DND-41 (cell line): ENCODE measurements at regions not wholly inside any gene's neighbourhood (a gene's known extent, or its start where the extent isn't known, plus 50 kb on each side); places are given as distances from the start of the nearest gene placed in this dataset.

Experiments used
- ATAC-seq: fragments of 200-7000 bp; cut with Tn5 transposase; 3 replicates; pipeline ENCODE4 v1.9.1; 2021; ENCODE audit warnings: low read depth; ENCODE audit not compliant: insufficient read depth
- DNase-seq: peaks from one replicate; pipeline ENCODE4 v3.0.0-alpha.2; 2020
- H2AFZ ChIP-seq: 2 replicates; pipeline ENCODE4 v1.6.0; 2012; ENCODE audit warnings: low read depth, low read length
- H3K27ac ChIP-seq: 2 replicates; pipeline ENCODE4 v1.5.1; 2012; ENCODE audit warnings: low read length, inconsistent platforms
- H3K27me3 ChIP-seq: fragments of 200-600 bp; sonication (generic); 2 replicates; pipeline ENCODE4 v1.6.0; 2012; ENCODE audit warnings: low read length, mild to moderate bottlenecking, inconsistent platforms; ENCODE audit not compliant: insufficient read depth, poor library complexity
- H3K36me3 ChIP-seq: 2 replicates; pipeline ENCODE4 v1.5.1; 2012; ENCODE audit warnings: low read length, inconsistent platforms; ENCODE audit not compliant: insufficient read depth
- H3K4me1 ChIP-seq: 2 replicates; pipeline ENCODE4 v1.5.1; 2012; ENCODE audit warnings: mild to moderate bottlenecking, low read length; ENCODE audit not compliant: insufficient read depth
- H3K4me2 ChIP-seq: 2 replicates; pipeline ENCODE4 v1.6.0; 2012; ENCODE audit warnings: mild to moderate bottlenecking, moderate library complexity, low read length, inconsistent platforms; ENCODE audit not compliant: insufficient read depth
- H3K4me3 ChIP-seq, 2 experiments: fragments of 200-600 bp in 1 of 2; shearing (Covaris generic) in 1 of 2; 2 replicates each; pipeline ENCODE4 v1.5.1; 2012 to 2016; ENCODE audit warnings: inconsistent platforms in 2 of 2, low read length in 2 of 2, mild to moderate bottlenecking in 2 of 2, low read depth in 1 of 2, moderate library complexity in 1 of 2
- H3K79me2 ChIP-seq: 2 replicates; pipeline ENCODE4 v1.6.0; 2012; ENCODE audit warnings: low read length, inconsistent platforms; ENCODE audit not compliant: insufficient read depth
- H3K9ac ChIP-seq: 2 replicates; pipeline ENCODE4 v1.6.0; 2012; ENCODE audit warnings: low read depth, mild to moderate bottlenecking, inconsistent platforms, low read length, moderate library complexity
- H3K9me3 ChIP-seq: 2 replicates; pipeline ENCODE4 v1.5.1; 2012; ENCODE audit warnings: low read length, moderate library complexity, mild to moderate bottlenecking, inconsistent platforms; ENCODE audit not compliant: insufficient read depth, severe bottlenecking
- H4K20me1 ChIP-seq: 2 replicates; pipeline ENCODE4 v1.6.0; 2012; ENCODE audit warnings: low read length; ENCODE audit not compliant: insufficient read depth
- EZH2 ChIP-seq: IDR thresholded peaks from 3 replicates; pipeline ENCODE4 v1.6.1; 2012; ENCODE audit warnings: borderline replicate concordance, low read depth, mild to moderate bottlenecking, moderate library complexity, low read length, inconsistent platforms; ENCODE audit not compliant: severe bottlenecking
- TF ChIP-seq, protein P1 (sequence below): IDR thresholded peaks from 2 replicates; pipeline ENCODE4 v1.5.1; 2012; ENCODE audit warnings: borderline replicate concordance, low read length, moderate library complexity, mild to moderate bottlenecking; ENCODE audit not compliant: poor library complexity, severe bottlenecking; ENCODE audit errors: extremely low read depth

DNA sequence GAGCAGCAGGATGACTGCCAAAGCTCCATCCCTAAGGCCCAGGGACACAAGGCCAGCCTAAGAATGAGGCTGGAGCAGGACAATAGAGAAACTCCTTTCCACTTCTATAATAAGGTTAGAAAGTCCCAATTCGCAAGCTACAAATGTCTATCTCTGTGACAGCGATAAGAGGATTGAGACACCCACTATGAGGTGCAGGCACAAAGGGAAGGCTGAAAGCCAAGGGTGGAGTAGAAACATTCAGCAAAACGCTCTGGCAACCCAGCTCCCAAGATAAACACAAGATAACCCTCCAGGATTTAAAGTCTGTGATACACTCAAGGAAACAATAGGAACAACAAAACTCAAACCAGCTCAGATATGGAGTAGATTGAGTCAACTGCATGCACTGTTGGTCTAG lies 418.0 kb upstream of the UBE2E3 start:
- no peak overlapping the region for H3K4me2 ChIP-seq
- H3K4me1 ChIP-seq: no peaks in the 10 kb centered on the region
- DNase-seq (no peak), ATAC-seq (no peak)
- H3K36me3 ChIP-seq: no peaks in the 10 kb centered on the region
- no peaks in the 10 kb centered on the region for H3K27me3 ChIP-seq
- no peaks in the 10 kb centered on the region for H3K79me2 ChIP-seq
- TF ChIP-seq, protein P1, sequence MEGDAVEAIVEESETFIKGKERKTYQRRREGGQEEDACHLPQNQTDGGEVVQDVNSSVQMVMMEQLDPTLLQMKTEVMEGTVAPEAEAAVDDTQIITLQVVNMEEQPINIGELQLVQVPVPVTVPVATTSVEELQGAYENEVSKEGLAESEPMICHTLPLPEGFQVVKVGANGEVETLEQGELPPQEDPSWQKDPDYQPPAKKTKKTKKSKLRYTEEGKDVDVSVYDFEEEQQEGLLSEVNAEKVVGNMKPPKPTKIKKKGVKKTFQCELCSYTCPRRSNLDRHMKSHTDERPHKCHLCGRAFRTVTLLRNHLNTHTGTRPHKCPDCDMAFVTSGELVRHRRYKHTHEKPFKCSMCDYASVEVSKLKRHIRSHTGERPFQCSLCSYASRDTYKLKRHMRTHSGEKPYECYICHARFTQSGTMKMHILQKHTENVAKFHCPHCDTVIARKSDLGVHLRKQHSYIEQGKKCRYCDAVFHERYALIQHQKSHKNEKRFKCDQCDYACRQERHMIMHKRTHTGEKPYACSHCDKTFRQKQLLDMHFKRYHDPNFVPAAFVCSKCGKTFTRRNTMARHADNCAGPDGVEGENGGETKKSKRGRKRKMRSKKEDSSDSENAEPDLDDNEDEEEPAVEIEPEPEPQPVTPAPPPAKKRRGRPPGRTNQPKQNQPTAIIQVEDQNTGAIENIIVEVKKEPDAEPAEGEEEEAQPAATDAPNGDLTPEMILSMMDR: no peak
- TF ChIP-seq EZH2: no peak
- H3K4me3 ChIP-seq: no peak overlapping the region
- H3K9ac ChIP-seq: no peak overlapping the region
- no peak overlapping the region for H2AFZ ChIP-seq
- no peak overlapping the region for H3K27ac ChIP-seq
- H3K9me3 ChIP-seq: no peaks in the 10 kb centered on the region
- H4K20me1 ChIP-seq: no peaks in the 10 kb centered on the region

DNA sequence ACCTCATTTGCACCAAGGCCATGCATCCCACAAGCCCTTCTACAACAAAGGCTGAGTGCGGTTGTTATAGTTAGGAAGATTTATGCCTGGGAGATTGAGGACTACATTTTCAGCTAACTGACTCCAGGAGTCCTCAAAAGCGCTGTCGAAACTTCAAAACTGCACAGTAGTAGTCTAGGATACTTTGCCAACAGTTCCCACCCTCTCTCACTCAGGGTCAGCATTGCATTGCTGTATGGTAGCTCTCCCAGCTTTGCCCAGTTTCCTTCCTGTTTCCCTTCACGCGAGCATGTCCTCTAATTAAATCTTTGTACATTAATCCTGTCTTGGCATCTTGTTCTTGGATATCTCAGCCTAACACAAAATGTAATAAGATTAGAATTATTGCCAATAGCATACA lies 420.6 kb upstream of the UBE2E3 start:
- DNase-seq: no peak
- TF ChIP-seq, protein P1: no peak
- no peak for TF ChIP-seq EZH2
- Histone ChIP-seq H2AFZ (no peak overlapping the region), H3K9me3 (no peaks in the 10 kb centered on the region), H3K4me3 (no peak overlapping the region), H3K27me3 (no peaks in the 10 kb centered on the region), H3K9ac (no peak overlapping the region), H3K4me1 (no peaks in the 10 kb centered on the region), H3K4me2 (no peak overlapping the region), H4K20me1 (no peaks in the 10 kb centered on the region), H3K79me2 (no peaks in the 10 kb centered on the region), H3K27ac (no peak overlapping the region), H3K36me3 (no peaks in the 10 kb centered on the region)
- no peak for ATAC-seq

DNA sequence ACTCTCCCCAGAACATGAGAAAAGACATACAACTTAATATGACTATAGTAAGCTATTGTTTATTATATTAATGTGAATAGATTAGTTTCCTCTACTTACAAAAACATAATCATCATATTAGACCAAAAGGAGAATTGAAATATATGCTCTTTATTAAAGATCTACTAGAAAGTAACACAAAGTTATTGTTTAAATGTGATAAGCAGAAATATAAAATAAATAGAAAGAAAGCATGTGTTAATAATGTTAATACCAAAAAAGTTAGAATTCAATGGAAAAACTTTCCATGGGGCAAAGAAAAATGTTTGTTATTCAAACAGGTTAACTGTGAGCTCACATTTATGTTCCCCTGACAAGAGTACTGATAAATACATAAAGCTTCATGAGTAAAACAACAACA lies 421.4 kb upstream of the UBE2E3 start:
- Histone ChIP-seq H3K27me3 (no peaks in the 10 kb centered on the region), H3K4me2 (no peak overlapping the region), H3K9ac (no peak overlapping the region), H3K27ac (no peak overlapping the region), H3K79me2 (no peaks in the 10 kb centered on the region), H3K36me3 (no peaks in the 10 kb centered on the region), H3K4me1 (no peaks in the 10 kb centered on the region), H3K4me3 (no peak overlapping the region), H3K9me3 (no peaks in the 10 kb centered on the region), H2AFZ (no peak overlapping the region), H4K20me1 (no peaks in the 10 kb centered on the region)
- ATAC-seq (no peak), DNase-seq (no peak)
- no peak for TF ChIP-seq EZH2
- TF ChIP-seq, protein P1: no peak

DNA sequence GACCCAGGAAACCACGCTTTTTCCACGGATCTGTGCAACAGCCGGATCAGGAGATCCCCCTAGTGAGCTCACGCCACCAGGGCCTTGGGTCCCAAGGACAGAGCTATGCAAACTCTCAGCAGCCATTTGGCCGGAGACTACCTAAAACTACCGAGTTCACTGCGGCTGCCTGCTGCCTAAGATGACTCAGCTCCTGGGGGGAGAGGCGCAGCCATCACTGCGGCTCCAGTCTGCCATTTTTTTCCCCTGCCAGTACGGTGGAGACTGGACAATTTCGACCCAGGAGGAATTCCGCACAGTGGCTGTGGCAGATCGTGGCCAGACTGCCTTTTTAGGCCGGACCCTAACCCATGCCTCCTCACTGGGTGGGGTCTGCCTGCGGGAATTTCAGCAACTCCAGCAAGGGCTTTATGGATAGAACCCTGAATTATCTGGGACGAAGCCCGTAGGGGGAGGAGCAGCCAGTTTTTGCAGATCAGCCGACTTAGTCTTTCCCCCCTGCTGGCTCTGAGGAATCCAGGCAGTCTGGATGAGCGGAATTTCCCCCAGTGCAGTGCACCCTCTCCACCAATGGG lies 424.9 kb upstream of the UBE2E3 start:
- no peaks in the 10 kb centered on the region for H4K20me1 ChIP-seq
- no peak for ATAC-seq
- no peaks in the 10 kb centered on the region for H3K4me1 ChIP-seq
- no peak overlapping the region for H3K4me2 ChIP-seq
- no peaks in the 10 kb centered on the region for H3K36me3 ChIP-seq
- no peak overlapping the region for H3K4me3 ChIP-seq
- no peaks in the 10 kb centered on the region for H3K79me2 ChIP-seq
- H3K9ac ChIP-seq: no peak overlapping the region
- no peaks in the 10 kb centered on the region for H3K27me3 ChIP-seq
- H3K27ac ChIP-seq: no peak overlapping the region
- H2AFZ ChIP-seq: no peak overlapping the region
- H3K9me3 ChIP-seq: no peaks in the 10 kb centered on the region
- TF ChIP-seq, protein P1: no peak
- no peak for TF ChIP-seq EZH2
- no peak for DNase-seq
